ENCODE measurements at regions not wholly inside any gene's neighbourhood (a gene's known extent, or its start where the extent isn't known, plus 50 kb on each side); places are given as distances from the start of the nearest gene placed in this dataset.

DNA sequence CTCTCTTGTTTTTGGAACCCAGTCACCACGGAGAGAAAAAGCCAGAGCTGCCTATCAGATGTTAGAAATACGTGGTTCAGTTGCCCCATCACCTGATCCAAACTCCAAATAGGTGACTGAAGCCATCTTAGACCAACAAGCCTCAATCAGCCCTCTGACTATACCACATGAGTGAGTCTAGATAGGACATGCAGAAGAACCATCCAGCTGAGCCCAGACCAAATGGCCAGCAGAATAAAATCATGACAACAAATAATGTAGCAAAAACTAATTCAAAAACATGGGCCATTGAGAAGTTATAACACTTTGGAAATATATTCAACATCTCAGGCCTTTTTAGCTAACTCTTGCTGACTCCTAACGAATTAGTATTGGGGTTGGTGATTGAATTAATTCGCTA is 348.4 kb upstream of the C1orf87 start:
- TF ChIP-seq CTCF (IDR thresholded peaks at IDR 0.05) (no peak), POLR2A (IDR thresholded peaks at IDR 0.05) (no peak)
- Histone ChIP-seq H3K27me3 (no peaks in the 10 kb centered on the region), H3K4me1 (no peaks in the 10 kb centered on the region), H3K9me3 (no peaks in the 10 kb centered on the region), H3K4me3 (no peak overlapping the region), H3K27ac (no peak overlapping the region), H3K36me3 (no peaks in the 10 kb centered on the region)
- DNase-seq = no peak
- intact Hi-C loops (cut with DNase I; ENCODE audit: low total_unique reads) = no loop called here

GRCh38 chr1:60419023-60419422 is 345.5 kb upstream of the C1orf87 start:
- no peaks in the 10 kb centered on the region for H3K36me3 ChIP-seq
- H3K27ac ChIP-seq = no peak overlapping the region
- no peaks in the 10 kb centered on the region for H3K4me1 ChIP-seq
- H3K27me3 ChIP-seq = no peaks in the 10 kb centered on the region
- no peak overlapping the region for H3K4me3 ChIP-seq
- TF ChIP-seq POLR2A (IDR thresholded peaks at IDR 0.05) = no peak
- TF ChIP-seq CTCF (IDR thresholded peaks at IDR 0.05) = no peak
- no peaks in the 10 kb centered on the region for H3K9me3 ChIP-seq
- DNase-seq = no peak
- intact Hi-C loops (cut with DNase I; ENCODE audit: low total_unique reads) = no loop called here

DNA sequence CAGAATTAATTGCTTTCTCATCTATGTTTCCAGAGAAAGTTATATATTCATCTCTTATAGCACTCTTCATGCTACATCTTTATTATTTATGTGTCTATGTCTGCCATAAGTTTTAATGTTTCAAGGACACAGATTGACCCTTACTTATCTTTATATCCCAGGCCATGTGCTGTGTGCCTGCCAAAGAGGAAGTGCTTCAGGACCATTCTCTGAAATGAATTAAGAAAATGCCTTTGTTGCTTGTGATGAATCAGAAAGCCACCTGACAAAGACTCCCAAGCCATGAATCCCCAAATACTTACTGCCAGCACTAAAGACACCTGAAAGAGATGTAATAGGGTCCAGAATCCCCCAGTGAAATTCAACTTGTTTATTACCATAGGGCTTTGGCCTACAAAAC is 342.1 kb upstream of the C1orf87 start:
- H3K4me1 ChIP-seq = no peaks in the 10 kb centered on the region
- H3K27ac ChIP-seq = no peak overlapping the region
- no peak for DNase-seq
- no peaks in the 10 kb centered on the region for H3K36me3 ChIP-seq
- no peaks in the 10 kb centered on the region for H3K9me3 ChIP-seq
- H3K27me3 ChIP-seq = no peaks in the 10 kb centered on the region
- no peak overlapping the region for H3K4me3 ChIP-seq
- intact Hi-C loops (cut with DNase I; ENCODE audit: low total_unique reads) = no loop called here
- TF ChIP-seq CTCF (IDR thresholded peaks at IDR 0.05) = no peak
- no peak for TF ChIP-seq POLR2A (IDR thresholded peaks at IDR 0.05)

- intact Hi-C loops (cut with DNase I; ENCODE audit: low total_unique reads) = no loop called here
- H3K4me3 ChIP-seq = no peak overlapping the region
- no peaks in the 10 kb centered on the region for H3K9me3 ChIP-seq
- no peaks in the 10 kb centered on the region for H3K27me3 ChIP-seq
- no peak overlapping the region for H3K27ac ChIP-seq
- H3K4me1 ChIP-seq = no peaks in the 10 kb centered on the region
- no peak for DNase-seq
- TF ChIP-seq POLR2A (IDR thresholded peaks at IDR 0.05) = no peak
- TF ChIP-seq CTCF (IDR thresholded peaks at IDR 0.05) = no peak
- H3K36me3 ChIP-seq = no peaks in the 10 kb centered on the region
These were observed 339.5 kb upstream of the C1orf87 start for GRCh38 chr1:60413091-60413490.

DNA sequence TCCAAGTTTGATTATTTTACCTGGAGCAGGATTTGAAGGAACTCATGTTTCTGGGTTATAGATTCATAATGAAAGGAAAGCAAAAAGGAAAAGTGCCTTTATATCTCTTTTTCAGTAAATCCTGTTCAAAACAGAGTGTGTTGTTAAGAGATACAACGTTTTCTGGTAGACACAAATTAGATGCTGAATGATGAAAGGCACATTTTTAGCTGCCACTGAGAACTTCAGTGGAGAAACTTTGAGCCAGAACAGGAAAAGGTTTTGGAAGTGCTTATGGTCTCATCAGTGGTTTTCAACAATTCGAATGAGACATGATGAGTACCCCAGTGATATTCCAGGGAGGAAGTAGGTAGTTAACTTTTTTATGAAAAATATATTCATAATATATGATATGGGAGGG is 338.0 kb upstream of the C1orf87 start:
- intact Hi-C loops (cut with DNase I; ENCODE audit: low total_unique reads) = no loop called here
- H3K4me1 ChIP-seq = no peaks in the 10 kb centered on the region
- H3K9me3 ChIP-seq = no peaks in the 10 kb centered on the region
- TF ChIP-seq POLR2A (IDR thresholded peaks at IDR 0.05) (no peak), CTCF (IDR thresholded peaks at IDR 0.05) (no peak)
- no peaks in the 10 kb centered on the region for H3K36me3 ChIP-seq
- H3K27me3 ChIP-seq = no peaks in the 10 kb centered on the region
- H3K27ac ChIP-seq = no peak overlapping the region
- DNase-seq = no peak
- no peak overlapping the region for H3K4me3 ChIP-seq
